ENCODE measurements at regions not wholly inside any gene's neighbourhood (a gene's known extent, or its start where the extent isn't known, plus 50 kb on each side); places are given as distances from the start of the nearest gene placed in this dataset.

DNA sequence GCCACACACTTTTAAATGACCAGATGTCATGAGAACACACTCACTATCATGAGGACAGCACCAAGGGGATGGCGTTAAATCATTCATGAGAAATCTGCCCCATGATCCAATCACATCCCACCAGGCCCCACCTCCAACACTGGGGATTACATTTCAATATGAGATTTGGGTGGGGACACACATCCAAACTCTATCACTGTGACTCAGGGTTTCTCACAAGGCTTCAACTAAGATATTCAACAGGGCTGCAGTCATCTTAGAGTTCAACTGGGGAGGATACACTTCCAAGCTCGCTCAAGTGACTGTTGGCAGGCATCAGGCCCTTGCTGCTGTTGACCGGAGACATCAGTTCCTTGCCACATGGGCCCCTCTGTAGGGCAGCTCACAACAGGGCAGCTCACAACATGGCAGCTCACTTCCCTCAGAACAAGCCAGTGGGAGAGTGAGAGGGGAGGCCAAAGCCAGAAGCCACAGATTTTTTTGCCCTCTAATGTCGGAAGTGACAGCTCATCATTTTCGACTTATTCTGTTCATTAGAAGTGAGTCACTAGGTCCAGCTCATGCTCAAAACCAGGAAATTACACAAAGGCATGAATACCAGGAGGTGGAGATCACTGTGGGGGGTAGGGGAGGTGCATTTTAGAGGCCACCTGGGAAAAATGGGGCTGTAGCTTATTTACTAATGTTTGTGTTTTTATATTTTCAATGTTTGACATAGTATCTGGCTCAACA, 50.8 kb upstream of the PTHLH start:
- H3K27ac ChIP-seq: no peak overlapping the region
- TF ChIP-seq, protein P1, sequence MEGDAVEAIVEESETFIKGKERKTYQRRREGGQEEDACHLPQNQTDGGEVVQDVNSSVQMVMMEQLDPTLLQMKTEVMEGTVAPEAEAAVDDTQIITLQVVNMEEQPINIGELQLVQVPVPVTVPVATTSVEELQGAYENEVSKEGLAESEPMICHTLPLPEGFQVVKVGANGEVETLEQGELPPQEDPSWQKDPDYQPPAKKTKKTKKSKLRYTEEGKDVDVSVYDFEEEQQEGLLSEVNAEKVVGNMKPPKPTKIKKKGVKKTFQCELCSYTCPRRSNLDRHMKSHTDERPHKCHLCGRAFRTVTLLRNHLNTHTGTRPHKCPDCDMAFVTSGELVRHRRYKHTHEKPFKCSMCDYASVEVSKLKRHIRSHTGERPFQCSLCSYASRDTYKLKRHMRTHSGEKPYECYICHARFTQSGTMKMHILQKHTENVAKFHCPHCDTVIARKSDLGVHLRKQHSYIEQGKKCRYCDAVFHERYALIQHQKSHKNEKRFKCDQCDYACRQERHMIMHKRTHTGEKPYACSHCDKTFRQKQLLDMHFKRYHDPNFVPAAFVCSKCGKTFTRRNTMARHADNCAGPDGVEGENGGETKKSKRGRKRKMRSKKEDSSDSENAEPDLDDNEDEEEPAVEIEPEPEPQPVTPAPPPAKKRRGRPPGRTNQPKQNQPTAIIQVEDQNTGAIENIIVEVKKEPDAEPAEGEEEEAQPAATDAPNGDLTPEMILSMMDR (conservative IDR thresholded peaks at IDR 0.05): no peak

DNA sequence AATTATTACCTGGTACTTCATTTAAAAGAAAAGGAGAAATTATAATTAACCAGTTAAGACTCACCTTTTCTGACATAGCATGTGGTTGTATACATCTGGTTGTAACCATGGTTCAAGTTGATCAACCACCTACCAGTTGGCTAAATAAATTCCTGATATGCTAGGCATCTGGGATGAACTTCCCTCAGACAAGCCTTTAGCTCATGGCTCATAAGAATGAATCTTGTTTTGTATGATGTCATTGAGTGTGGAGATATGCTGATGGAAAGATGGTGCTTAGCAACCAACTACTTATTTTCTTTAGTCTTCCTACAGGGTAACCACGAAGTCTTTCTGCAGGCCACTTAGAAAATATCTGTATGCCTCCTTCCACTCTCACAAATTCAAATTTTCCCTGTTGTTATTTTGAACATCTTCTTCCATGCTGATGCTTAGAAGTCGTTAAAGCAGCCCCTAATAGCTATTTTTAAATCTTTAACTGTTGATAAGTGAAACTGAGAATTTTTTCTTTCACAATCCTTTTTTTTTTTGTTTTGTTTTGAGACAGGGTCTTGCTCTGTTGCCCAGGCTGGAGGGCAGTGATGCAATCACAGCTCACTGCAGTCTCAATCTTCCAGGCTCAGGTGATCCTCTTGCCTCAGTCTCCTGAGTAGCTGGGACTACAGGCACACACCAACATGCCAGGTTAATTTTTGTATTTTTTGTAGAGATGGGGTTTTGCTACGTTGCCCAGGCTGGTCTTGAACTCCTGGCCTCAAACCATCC, 51.9 kb upstream of the PTHLH start:
- TF ChIP-seq, protein P1 (conservative IDR thresholded peaks at IDR 0.05): no peak
- H3K27ac ChIP-seq: no peak overlapping the region

DNA sequence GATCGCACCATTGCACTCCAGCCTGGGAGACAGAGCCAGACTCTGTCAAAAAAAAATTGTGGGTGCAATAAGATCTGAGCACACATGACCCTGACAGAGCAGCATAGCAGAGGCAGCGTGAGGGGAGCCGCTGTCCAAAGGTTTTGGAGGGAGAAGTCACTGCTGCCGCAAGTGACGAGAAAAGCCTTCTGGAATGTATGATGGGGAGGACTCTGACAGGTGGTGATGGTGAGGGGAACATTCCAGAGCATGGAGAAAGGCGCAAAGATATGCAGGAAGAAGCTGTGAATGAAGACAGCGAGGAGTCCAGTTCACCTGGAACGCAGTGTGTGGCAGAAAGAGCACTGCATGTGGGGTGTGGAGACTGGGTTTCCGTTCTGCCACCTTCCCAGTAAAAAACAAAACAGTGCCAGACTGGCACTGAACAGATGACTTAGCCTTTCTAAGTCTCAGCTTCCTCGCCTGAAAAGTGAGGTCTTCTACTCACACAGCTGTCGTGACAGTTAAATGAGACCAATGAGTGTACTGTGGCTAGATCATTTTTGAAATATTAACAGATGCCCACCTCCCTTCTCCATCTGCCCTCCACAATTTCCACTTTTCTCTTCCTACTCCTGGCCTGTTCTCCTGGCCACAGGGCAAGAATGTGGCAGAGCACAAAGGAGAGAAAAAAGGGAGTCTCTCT, 53.4 kb upstream of the PTHLH start:
- TF ChIP-seq, protein P1 (conservative IDR thresholded peaks at IDR 0.05): no peak
- no peak overlapping the region for H3K27ac ChIP-seq

DNA sequence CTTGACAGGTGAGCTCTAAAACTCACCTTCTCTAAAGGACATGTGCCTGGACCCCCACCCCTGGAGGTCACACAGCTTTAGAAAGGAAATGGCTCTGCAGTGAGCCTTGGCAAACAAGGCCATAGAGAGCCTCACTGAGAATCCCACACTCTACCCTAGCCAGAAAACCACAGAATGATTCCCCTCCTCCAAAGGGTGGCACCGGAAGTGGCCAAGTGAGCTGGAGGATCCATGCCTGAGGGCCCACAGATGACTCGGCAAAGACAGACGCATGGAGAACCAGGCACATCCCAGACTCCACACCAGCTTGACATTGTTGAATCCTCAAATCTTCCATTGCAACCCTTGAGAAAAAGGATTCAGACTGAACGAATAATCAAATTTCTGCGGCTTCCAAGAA, 54.2 kb upstream of the PTHLH start:
- TF ChIP-seq, protein P1 (conservative IDR thresholded peaks at IDR 0.05): no peak
- H3K27ac ChIP-seq: no peak overlapping the region

DNA sequence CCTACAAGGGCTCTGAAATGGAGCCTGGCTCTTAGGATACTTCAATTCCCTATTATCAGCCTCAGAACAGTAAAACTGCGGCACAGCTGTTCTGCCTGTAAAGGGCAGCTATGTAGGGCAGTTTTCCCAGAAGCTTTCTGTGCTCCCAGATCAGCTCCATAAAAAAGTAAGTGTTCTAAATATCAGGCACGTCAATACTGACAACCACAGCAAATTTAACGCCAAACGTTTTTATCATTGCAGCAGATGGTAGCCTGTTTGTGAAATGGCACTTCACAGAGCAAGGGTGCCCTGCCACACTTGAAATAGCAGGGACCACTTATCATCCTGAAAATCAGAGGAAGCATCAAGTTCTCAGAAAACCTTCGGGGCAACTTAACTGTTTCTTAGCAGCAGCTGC, 54.8 kb upstream of the PTHLH start:
- no peak overlapping the region for H3K27ac ChIP-seq
- TF ChIP-seq, protein P1 (conservative IDR thresholded peaks at IDR 0.05): no peak

DNA sequence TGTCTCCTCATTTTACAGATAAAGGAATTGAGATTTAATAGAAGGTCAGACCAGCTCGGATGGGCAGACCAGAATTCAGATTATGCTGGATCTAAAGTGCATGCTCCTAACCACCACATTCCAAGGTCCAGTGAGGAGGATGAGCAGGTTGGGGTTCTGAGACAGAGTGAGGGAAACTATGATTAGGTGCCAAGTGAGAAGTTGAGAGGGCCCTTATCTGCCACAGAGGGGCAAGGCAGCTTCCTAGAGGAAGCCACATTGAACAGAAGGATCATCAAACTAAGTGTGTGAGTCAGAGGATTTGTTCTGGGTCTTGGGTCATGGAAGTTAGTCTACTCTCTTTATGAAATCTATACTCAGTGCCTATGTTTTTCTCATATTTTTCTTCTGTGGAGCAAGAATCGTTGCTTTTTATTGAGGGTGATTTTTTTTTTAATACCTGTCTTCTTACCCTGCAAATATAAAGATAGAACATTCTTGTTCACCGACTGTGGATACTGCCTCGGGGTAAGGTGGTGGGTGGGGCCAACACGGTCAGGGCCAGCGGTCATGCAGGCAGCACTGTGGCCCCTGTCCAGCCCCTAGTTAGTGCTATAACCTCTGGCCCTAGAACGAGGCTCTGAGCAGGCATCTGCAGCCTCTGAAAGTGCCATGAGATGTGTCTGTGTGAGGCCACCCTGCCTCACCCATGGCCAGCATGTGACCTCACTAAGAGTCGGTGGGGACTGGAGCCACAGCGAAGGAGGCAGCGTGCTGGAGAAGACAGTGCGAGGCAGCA, 55.6 kb upstream of the PTHLH start:
- TF ChIP-seq, protein P1 (conservative IDR thresholded peaks at IDR 0.05): no peak
- H3K27ac ChIP-seq: no peak overlapping the region

Data from VCaP (cell line).